Gastrocnemius medialis (tissue), 4 donors: ENCODE measurements at regions not wholly inside any gene's neighbourhood (a gene's known extent, or its start where the extent isn't known, plus 50 kb on each side); places are given as distances from the start of the nearest gene placed in this dataset.

ENCODE experiments used
- ATAC-seq, 2 donors: fragments of 150-250 bp; one replicate each; pipeline ENCODE4 v1.9.1; 2016
- DNase-seq, 2 donors: peaks; one replicate each; pipeline ENCODE4 v3.0.0-alpha.2; 2019
- H3K27ac ChIP-seq, 4 donors: fragments of 200-600 bp; sonication (generic); 1 replicate in 1 of 4; 2 replicates in 3 of 4; pipeline ENCODE4 v1.5.1; 2016 to 2018; ENCODE audit warnings: mild to moderate bottlenecking in 2 of 4, moderate library complexity in 1 of 4
- H3K27me3 ChIP-seq, 3 donors: fragments of 200-600 bp; sonication (generic) in 2 of 3; 1 replicate in 1 of 3; 2 replicates in 2 of 3; pipeline versions ENCODE4 v1.5.1 to v1.6.0; 2016 to 2019; ENCODE audit warnings: mild to moderate bottlenecking in 1 of 3, moderate library complexity in 1 of 3
- H3K36me3 ChIP-seq, 2 donors: fragments of 200-600 bp; sonication (generic) in 1 of 2; one replicate each; pipeline ENCODE4 v1.5.1; 2017 to 2018
- H3K4me1 ChIP-seq, 2 donors: fragments of 200-600 bp; sonication (generic) in 1 of 2; one replicate each; pipeline ENCODE4 v1.5.1; 2016 to 2017; ENCODE audit warnings: mild to moderate bottlenecking in 2 of 2
- H3K4me3 ChIP-seq, 4 donors: fragments of 200-600 bp; sonication (generic) in 3 of 4; 1 replicate in 1 of 4; 2 replicates in 3 of 4; pipeline ENCODE4 v1.5.1; 2016 to 2019; ENCODE audit warnings: mild to moderate bottlenecking in 2 of 4
- H3K9me3 ChIP-seq, 3 donors: fragments of 200-600 bp; sonication (generic) in 2 of 3; 1 replicate in 1 of 3; 2 replicates in 2 of 3; pipeline ENCODE4 v1.5.1; 2016 to 2019
- CTCF ChIP-seq, 5 experiments: fragments of 450-650 bp in 3 of 5; fragments of 200-600 bp in 2 of 5; sonication (generic) in 2 of 5; IDR thresholded peaks in 4 of 5; conservative IDR thresholded peaks in 1 of 5; 1 replicate in 4 of 5; 2 replicates in 1 of 5; pipeline ENCODE4 v1.5.1; 2016 to 2019; ENCODE audit warnings: antibody characterized with exemption in 5 of 5, mild to moderate bottlenecking in 3 of 5, moderate library complexity in 3 of 5
- POLR2A ChIP-seq, 2 donors: fragments of 450-650 bp; IDR thresholded peaks; one replicate each; pipeline ENCODE4 v1.6.1; 2017; ENCODE audit warnings: antibody characterized with exemption in 2 of 2, mild to moderate bottlenecking in 2 of 2, moderate library complexity in 2 of 2
- in situ Hi-C, 4 donors: fragments of 200-750 bp; cut with MboI; loops; one replicate each; pipeline versions ENCODE4 v1.15.0 to v1.8.0; 2017; ENCODE audit warnings: low sequenced_read_pairs in 4 of 4
- intact Hi-C: fragments of 100-400 bp; cut with DNase I; formaldehyde crosslinking; loops from one replicate; pipeline ENCODE4 v1.15.1; 2023; ENCODE audit warnings: low total_unique reads

- no peak overlapping the region for H3K27ac ChIP-seq
- no peaks in the 10 kb centered on the region for H3K4me1 ChIP-seq
- intact Hi-C loops (no loop called here), in situ Hi-C loops (no loop called here)
- no peaks in the 10 kb centered on the region for H3K9me3 ChIP-seq
- H3K4me3 ChIP-seq: no peak overlapping the region
- ATAC-seq: no peak
- DNase-seq: no peak
- no peaks in the 10 kb centered on the region for H3K36me3 ChIP-seq
- TF ChIP-seq POLR2A (IDR thresholded peaks at IDR 0.05): no peak
- peak in 4 of 5 experiments; percentile 24 to 61 (median 42) for TF ChIP-seq CTCF (IDR thresholded peaks at IDR 0.05 in 4 of 5, conservative IDR thresholded peaks at IDR 0.05 in 1 of 5)
- H3K27me3 ChIP-seq: no peaks in the 10 kb centered on the region
These were observed 100.1 kb upstream of the RGS17 start for GRCh38 chr6:153231048-153231646.

GRCh38 chr6:153218184-153218792 lies 87.2 kb upstream of the RGS17 start:
- ATAC-seq (no peak), DNase-seq (no peak)
- H3K36me3 ChIP-seq: no peaks in the 10 kb centered on the region
- no peak for TF ChIP-seq CTCF (IDR thresholded peaks at IDR 0.05 in 4 of 5, conservative IDR thresholded peaks at IDR 0.05 in 1 of 5)
- TF ChIP-seq POLR2A (IDR thresholded peaks at IDR 0.05): no peak
- in situ Hi-C loops: no loop called here
- H3K4me3 ChIP-seq: no peak overlapping the region
- intact Hi-C loops: no loop called here
- H3K27me3 ChIP-seq: no peaks in the 10 kb centered on the region
- no peak overlapping the region for H3K27ac ChIP-seq
- no peaks in the 10 kb centered on the region for H3K4me1 ChIP-seq
- no peaks in the 10 kb centered on the region for H3K9me3 ChIP-seq

DNA sequence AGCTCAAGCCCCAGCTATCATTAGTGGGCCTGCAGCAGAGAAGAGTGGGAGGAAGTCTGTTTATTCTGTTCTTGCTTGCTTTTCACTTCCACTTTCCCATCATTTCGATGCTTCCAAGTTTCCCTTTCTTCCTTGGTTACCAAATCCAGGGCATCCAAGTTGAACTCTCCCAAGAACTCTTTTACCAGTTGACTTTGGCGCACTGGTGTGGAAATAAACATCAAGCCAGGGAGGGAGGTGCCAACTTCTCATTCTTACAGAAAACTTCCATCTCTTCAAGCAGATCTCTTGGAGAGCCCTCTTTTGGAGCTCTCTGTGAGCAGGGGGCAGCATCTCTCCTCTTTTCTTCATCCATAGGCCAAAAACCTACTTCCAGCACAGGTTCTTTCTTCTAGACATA lies 85.7 kb upstream of the RGS17 start:
- no peaks in the 10 kb centered on the region for H3K36me3 ChIP-seq
- H3K27ac ChIP-seq: no peak overlapping the region
- no peak overlapping the region for H3K4me3 ChIP-seq
- DNase-seq: no peak
- in situ Hi-C loops (no loop called here), intact Hi-C loops (no loop called here)
- no peaks in the 10 kb centered on the region for H3K27me3 ChIP-seq
- H3K4me1 ChIP-seq: no peaks in the 10 kb centered on the region
- TF ChIP-seq POLR2A (IDR thresholded peaks at IDR 0.05) (no peak), CTCF (IDR thresholded peaks at IDR 0.05 in 4 of 5, conservative IDR thresholded peaks at IDR 0.05 in 1 of 5) (no peak)
- no peak for ATAC-seq
- no peaks in the 10 kb centered on the region for H3K9me3 ChIP-seq

DNA sequence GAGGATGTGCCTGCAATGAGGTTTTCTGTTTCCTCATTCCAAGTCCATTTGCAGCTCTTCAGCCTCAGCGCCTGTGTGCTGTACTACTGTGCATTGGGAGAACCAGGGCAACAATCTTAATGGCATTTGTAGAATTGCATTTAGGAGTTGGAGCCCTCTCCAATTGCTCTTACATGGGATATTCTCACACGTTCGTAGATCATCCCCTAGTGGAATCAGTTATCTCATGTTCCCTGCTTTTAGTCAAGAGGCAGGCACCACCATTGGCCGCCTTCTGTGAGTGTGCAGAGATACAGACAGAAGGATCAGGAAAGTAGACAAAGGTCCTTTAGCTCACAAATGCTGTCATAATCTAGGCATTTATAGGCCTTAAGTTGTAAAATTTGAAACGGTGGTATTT lies 84.2 kb upstream of the RGS17 start:
- no peaks in the 10 kb centered on the region for H3K27me3 ChIP-seq
- H3K4me1 ChIP-seq: no peaks in the 10 kb centered on the region
- H3K9me3 ChIP-seq: no peaks in the 10 kb centered on the region
- no peaks in the 10 kb centered on the region for H3K36me3 ChIP-seq
- TF ChIP-seq CTCF (IDR thresholded peaks at IDR 0.05 in 4 of 5, conservative IDR thresholded peaks at IDR 0.05 in 1 of 5) (no peak), POLR2A (IDR thresholded peaks at IDR 0.05) (no peak)
- in situ Hi-C loops (no loop called here), intact Hi-C loops (no loop called here)
- H3K27ac ChIP-seq: no peak overlapping the region
- no peak for DNase-seq
- H3K4me3 ChIP-seq: no peak overlapping the region
- no peak for ATAC-seq

DNA sequence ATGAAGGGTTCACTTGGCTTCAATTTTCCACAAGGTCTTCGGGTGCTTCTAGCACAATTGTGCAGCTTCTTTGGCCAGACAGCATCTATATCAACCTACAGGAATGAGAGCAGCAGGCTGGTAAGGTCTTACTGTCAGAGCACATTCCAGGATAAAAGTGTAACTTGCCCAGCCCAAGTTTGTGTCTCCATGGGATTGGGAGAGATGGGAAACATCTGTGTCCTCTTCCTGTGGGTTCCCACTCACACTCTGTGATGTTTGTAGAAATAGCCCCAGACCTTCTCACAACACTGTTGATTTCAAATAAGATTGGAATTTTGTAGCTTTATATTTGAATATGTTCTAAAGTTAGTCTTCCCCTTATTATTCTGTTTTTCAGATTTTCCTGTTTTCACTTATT lies 83.4 kb upstream of the RGS17 start:
- Histone ChIP-seq H3K9me3 (no peaks in the 10 kb centered on the region), H3K27me3 (no peaks in the 10 kb centered on the region), H3K4me1 (no peaks in the 10 kb centered on the region), H3K36me3 (no peaks in the 10 kb centered on the region), H3K27ac (no peak overlapping the region), H3K4me3 (no peak overlapping the region)
- intact Hi-C loops (no loop called here), in situ Hi-C loops (no loop called here)
- no peak for ATAC-seq
- no peak for TF ChIP-seq CTCF (IDR thresholded peaks at IDR 0.05 in 4 of 5, conservative IDR thresholded peaks at IDR 0.05 in 1 of 5)
- no peak for TF ChIP-seq POLR2A (IDR thresholded peaks at IDR 0.05)
- no peak for DNase-seq
